ENCODE measurements at regions not wholly inside any gene's neighbourhood (a gene's known extent, or its start where the extent isn't known, plus 50 kb on each side); places are given as distances from the start of the nearest gene placed in this dataset.

DNA sequence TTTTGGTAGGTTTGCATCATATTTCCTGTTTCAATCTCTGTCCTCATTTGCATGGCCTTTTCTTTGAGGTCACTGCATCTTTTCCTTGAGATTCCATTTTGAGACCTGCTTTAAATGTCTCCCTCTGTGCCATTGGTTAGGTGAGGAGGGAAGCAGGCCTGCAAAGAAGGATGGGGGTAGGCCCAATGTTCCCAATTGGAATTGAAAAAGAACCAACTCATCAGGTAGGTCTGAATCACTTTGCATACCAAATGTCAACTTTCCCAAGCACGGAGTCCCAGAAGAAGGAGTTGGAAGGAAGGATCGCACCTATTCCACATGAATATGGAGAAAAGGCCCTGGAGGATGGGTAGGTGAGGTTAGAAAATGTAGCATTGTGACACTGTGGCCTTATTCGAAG, 318.5 kb downstream of the BLID start:
- TF ChIP-seq CBFB (CRISPR knock-in tag; IDR thresholded peaks at IDR 0.05; ENCODE audit: low read depth) (no peak), ZNF423 (CRISPR knock-in tag; IDR thresholded peaks at IDR 0.05) (no peak), FOXJ3 (CRISPR knock-in tag; IDR thresholded peaks at IDR 0.05; ENCODE audit: borderline replicate concordance) (no peak)
- TF ChIP-seq, protein P1, sequence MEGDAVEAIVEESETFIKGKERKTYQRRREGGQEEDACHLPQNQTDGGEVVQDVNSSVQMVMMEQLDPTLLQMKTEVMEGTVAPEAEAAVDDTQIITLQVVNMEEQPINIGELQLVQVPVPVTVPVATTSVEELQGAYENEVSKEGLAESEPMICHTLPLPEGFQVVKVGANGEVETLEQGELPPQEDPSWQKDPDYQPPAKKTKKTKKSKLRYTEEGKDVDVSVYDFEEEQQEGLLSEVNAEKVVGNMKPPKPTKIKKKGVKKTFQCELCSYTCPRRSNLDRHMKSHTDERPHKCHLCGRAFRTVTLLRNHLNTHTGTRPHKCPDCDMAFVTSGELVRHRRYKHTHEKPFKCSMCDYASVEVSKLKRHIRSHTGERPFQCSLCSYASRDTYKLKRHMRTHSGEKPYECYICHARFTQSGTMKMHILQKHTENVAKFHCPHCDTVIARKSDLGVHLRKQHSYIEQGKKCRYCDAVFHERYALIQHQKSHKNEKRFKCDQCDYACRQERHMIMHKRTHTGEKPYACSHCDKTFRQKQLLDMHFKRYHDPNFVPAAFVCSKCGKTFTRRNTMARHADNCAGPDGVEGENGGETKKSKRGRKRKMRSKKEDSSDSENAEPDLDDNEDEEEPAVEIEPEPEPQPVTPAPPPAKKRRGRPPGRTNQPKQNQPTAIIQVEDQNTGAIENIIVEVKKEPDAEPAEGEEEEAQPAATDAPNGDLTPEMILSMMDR (IDR thresholded peaks at IDR 0.05) = no peak
